Hepatocyte (in vitro differentiated cells): ENCODE measurements at regions not wholly inside any gene's neighbourhood (a gene's known extent, or its start where the extent isn't known, plus 50 kb on each side); places are given as distances from the start of the nearest gene placed in this dataset.

Source experiments
- DNase-seq: peaks from one replicate; pipeline ENCODE4 v3.0.0-alpha.2; 2016; ENCODE audit warnings: low spot score
- H2AFZ ChIP-seq: fragments of 200-600 bp; sonication (generic); 2 replicates; pipeline ENCODE4 v1.6.0; 2016; ENCODE audit warnings: antibody characterized with exemption, mild to moderate bottlenecking
- H3K27ac ChIP-seq: fragments of 200-600 bp; sonication (generic); 2 replicates; pipeline ENCODE4 v1.5.1; 2016; ENCODE audit warnings: mild to moderate bottlenecking
- H3K27me3 ChIP-seq: fragments of 200-600 bp; sonication (generic); 2 replicates; pipeline ENCODE4 v1.6.1; 2016
- H3K36me3 ChIP-seq: fragments of 200-600 bp; sonication (generic); replicated peaks from 2 replicates; pipeline ENCODE4 v1.5.1; 2016; ENCODE audit warnings: low read depth; ENCODE audit not compliant: insufficient read depth
- H3K4me1 ChIP-seq: fragments of 200-600 bp; sonication (generic); 2 replicates; pipeline ENCODE4 v1.5.1; 2016; ENCODE audit warnings: mild to moderate bottlenecking, moderate library complexity; ENCODE audit not compliant: insufficient read depth
- H3K4me2 ChIP-seq: fragments of 200-600 bp; sonication (generic); 2 replicates; pipeline ENCODE4 v1.6.0; 2016
- H3K4me3 ChIP-seq: fragments of 200-600 bp; sonication (generic); 2 replicates; pipeline ENCODE4 v1.5.1; 2016; ENCODE audit warnings: mild to moderate bottlenecking
- H3K79me2 ChIP-seq: fragments of 200-600 bp; sonication (generic); 2 replicates; pipeline ENCODE4 v1.6.0; 2017; ENCODE audit warnings: mild to moderate bottlenecking
- H3K9me2 ChIP-seq: fragments of 200-600 bp; sonication (generic); replicated peaks from 2 replicates; pipeline ENCODE4 v1.6.0; 2017; ENCODE audit warnings: mild to moderate bottlenecking; ENCODE audit not compliant: insufficient read depth
- H3K9me3 ChIP-seq: fragments of 200-600 bp; sonication (generic); 2 replicates; pipeline ENCODE4 v1.5.1; 2016; ENCODE audit warnings: low read depth, mild to moderate bottlenecking
- H4K20me1 ChIP-seq: fragments of 200-600 bp; sonication (generic); 2 replicates; pipeline ENCODE4 v1.6.0; 2016; ENCODE audit warnings: mild to moderate bottlenecking; ENCODE audit not compliant: insufficient read depth, poor library complexity, severe bottlenecking
- EZH2 ChIP-seq: fragments of 200-600 bp; sonication (generic); IDR thresholded peaks from 2 replicates; pipeline ENCODE4 v1.6.1; 2016; ENCODE audit warnings: antibody characterized with exemption, mild to moderate bottlenecking, borderline replicate concordance
- EZH2phosphoT487 ChIP-seq: fragments of 200-600 bp; sonication (generic); IDR thresholded peaks from one replicate; pipeline ENCODE4 v1.6.1; 2018; ENCODE audit warnings: antibody characterized with exemption, mild to moderate bottlenecking, low read depth, moderate library complexity; ENCODE audit not compliant: unreplicated experiment, severe bottlenecking
- WGBS: methylation state at CpG from one replicate; pipeline ENCODE4 v1.1.6; 2016; ENCODE audit warnings: low lambda C conversion rate; ENCODE audit errors: missing lambda C conversion rate; 5-methylcytosine and 5-hydroxymethylcytosine counted together
- TF ChIP-seq, protein P1 (sequence below): fragments of 200-600 bp; sonication (generic); IDR thresholded peaks from 2 replicates; pipeline ENCODE4 v1.5.1; 2016; ENCODE audit warnings: antibody characterized with exemption, mild to moderate bottlenecking; ENCODE audit not compliant: poor library complexity

DNA sequence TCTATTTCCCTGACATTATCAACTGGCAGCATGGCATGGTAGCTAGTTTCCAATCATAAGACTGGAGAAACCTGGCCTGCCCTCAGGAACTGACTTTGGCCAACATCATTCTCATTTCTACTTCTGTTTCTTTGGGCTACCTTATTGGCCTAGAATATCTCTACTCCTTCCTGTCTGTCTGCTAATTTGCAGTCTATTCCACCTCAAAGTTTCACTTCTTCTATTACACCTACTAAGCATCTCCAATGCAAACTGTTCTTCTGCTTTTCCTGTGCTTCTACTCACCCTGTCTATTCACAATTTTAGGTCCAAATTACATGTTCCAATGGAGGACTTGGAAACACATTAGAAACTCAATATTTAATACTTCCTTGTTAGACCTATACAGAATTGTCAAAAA is 65.6 kb downstream of the ZNF503 start:
- H3K4me1 ChIP-seq, result no peaks in the 10 kb centered on the region
- no peaks in the 10 kb centered on the region for H3K27me3 ChIP-seq
- H2AFZ ChIP-seq, result no peak overlapping the region
- no peak overlapping the region for H3K27ac ChIP-seq
- H4K20me1 ChIP-seq, result no peaks in the 10 kb centered on the region
- H3K4me2 ChIP-seq, result no peak overlapping the region
- TF ChIP-seq EZH2phosphoT487 (no peak), EZH2 (no peak)
- TF ChIP-seq, protein P1, sequence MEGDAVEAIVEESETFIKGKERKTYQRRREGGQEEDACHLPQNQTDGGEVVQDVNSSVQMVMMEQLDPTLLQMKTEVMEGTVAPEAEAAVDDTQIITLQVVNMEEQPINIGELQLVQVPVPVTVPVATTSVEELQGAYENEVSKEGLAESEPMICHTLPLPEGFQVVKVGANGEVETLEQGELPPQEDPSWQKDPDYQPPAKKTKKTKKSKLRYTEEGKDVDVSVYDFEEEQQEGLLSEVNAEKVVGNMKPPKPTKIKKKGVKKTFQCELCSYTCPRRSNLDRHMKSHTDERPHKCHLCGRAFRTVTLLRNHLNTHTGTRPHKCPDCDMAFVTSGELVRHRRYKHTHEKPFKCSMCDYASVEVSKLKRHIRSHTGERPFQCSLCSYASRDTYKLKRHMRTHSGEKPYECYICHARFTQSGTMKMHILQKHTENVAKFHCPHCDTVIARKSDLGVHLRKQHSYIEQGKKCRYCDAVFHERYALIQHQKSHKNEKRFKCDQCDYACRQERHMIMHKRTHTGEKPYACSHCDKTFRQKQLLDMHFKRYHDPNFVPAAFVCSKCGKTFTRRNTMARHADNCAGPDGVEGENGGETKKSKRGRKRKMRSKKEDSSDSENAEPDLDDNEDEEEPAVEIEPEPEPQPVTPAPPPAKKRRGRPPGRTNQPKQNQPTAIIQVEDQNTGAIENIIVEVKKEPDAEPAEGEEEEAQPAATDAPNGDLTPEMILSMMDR, result no peak
- no peaks in the 10 kb centered on the region for H3K9me2 ChIP-seq
- H3K36me3 ChIP-seq, result no peaks in the 10 kb centered on the region
- no peak for DNase-seq
- H3K9me3 ChIP-seq, result no peaks in the 10 kb centered on the region
- H3K79me2 ChIP-seq, result no peaks in the 10 kb centered on the region
- H3K4me3 ChIP-seq, result no peak overlapping the region

DNA sequence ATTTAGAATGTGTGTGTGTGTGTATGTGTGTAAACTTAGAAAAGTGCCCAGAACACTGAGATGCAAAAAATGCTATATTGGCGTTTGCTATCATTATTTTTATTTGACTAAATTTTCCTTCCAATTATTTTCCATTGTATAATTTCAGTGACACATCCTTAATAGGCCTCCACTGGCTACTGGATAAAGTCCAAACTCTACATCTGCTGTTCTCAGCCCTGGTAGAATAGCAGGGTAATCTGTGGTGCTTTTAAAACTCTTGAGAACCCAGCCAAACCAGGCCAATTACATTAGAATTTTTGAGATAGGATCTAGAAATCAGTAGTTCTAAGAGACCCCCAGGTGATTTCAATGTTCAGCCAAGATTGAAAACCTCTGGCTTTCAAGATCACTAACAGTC is 66.4 kb downstream of the ZNF503 start:
- Histone ChIP-seq H3K4me1 (no peaks in the 10 kb centered on the region), H3K9me3 (no peaks in the 10 kb centered on the region), H4K20me1 (no peaks in the 10 kb centered on the region), H3K36me3 (no peaks in the 10 kb centered on the region), H3K79me2 (no peaks in the 10 kb centered on the region), H2AFZ (no peak overlapping the region), H3K4me2 (no peak overlapping the region), H3K4me3 (no peak overlapping the region), H3K27ac (no peak overlapping the region), H3K9me2 (no peaks in the 10 kb centered on the region), H3K27me3 (no peaks in the 10 kb centered on the region)
- 67% methylated on average over 1 of the region's 1 CpG for WGBS
- no peak for DNase-seq
- no peak for TF ChIP-seq EZH2phosphoT487
- TF ChIP-seq, protein P1, result no peak
- no peak for TF ChIP-seq EZH2

DNA sequence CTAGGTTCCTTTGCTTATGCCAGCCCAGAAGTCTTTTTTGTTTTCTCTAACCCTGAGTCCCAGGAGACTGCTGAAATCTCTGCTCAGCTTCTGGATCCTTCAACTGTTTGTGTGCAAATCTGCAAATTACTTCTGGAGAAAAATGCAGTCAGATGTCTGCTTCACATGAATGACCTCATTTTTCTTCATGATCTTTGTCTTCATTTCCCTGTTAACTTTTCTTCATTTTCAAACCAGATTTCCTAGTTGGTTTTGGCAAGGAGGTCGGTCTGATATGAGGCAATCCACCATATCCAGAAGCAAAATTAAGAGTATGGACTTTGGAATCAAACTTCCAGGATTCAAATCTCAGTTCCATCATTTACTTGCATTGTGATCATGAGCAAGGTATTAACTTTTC is 66.8 kb downstream of the ZNF503 start:
- Histone ChIP-seq H2AFZ (no peak overlapping the region), H3K9me3 (no peaks in the 10 kb centered on the region), H3K4me2 (no peak overlapping the region), H3K79me2 (no peaks in the 10 kb centered on the region), H3K36me3 (no peaks in the 10 kb centered on the region), H3K4me1 (no peaks in the 10 kb centered on the region), H3K9me2 (no peaks in the 10 kb centered on the region), H4K20me1 (no peaks in the 10 kb centered on the region), H3K4me3 (no peak overlapping the region), H3K27ac (no peak overlapping the region), H3K27me3 (no peaks in the 10 kb centered on the region)
- WGBS, result 76% methylated on average over 1 of the region's 1 CpG
- TF ChIP-seq, protein P1, result no peak
- TF ChIP-seq EZH2 (no peak), EZH2phosphoT487 (no peak)
- no peak for DNase-seq

DNA sequence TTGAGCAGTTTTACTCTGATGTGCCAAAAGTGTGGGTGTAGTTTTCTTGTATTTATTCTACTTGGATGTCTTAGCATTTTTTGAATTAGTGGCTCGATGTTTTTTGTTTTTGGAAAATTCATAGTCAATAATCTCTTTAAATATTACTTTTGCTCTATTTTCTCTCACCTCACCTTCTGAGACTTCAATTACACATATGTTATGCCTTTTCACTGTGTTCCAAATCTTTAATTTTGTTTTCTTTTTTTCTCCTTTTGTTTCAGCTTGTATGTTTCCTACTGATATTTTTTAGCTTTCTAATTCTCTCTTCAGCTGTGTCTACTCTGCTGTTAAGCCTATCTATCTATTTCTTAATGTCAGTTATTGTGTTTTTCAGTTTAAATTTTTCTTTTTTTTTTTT is 69.5 kb downstream of the ZNF503 start:
- no peaks in the 10 kb centered on the region for H3K9me2 ChIP-seq
- H2AFZ ChIP-seq, result no peak overlapping the region
- 96% methylated on average over 1 of the region's 1 CpG for WGBS
- H3K27ac ChIP-seq, result no peak overlapping the region
- no peak overlapping the region for H3K4me3 ChIP-seq
- TF ChIP-seq EZH2 (no peak), EZH2phosphoT487 (no peak)
- TF ChIP-seq, protein P1, result no peak
- H3K79me2 ChIP-seq, result no peaks in the 10 kb centered on the region
- H4K20me1 ChIP-seq, result no peaks in the 10 kb centered on the region
- H3K4me2 ChIP-seq, result no peak overlapping the region
- H3K27me3 ChIP-seq, result no peaks in the 10 kb centered on the region
- no peaks in the 10 kb centered on the region for H3K9me3 ChIP-seq
- H3K36me3 ChIP-seq, result no peaks in the 10 kb centered on the region
- H3K4me1 ChIP-seq, result no peaks in the 10 kb centered on the region
- DNase-seq, result no peak
